ENCODE measurements at regions not wholly inside any gene's neighbourhood (a gene's known extent, or its start where the extent isn't known, plus 50 kb on each side); places are given as distances from the start of the nearest gene placed in this dataset.

- no peak for TF ChIP-seq CTCF (conservative IDR thresholded peaks at IDR 0.05; ENCODE audit: control insufficient read depth, insufficient read depth, low read depth, low read length)
- peak; percentile 50 for DNase-seq (ENCODE audit: low read depth)
- H3K4me3 ChIP-seq (ENCODE audit: control insufficient read depth, low read depth, low read length), result no peak overlapping the region
Observed at GRCh38 chr2:122960759-122961641, 1064.1 kb upstream of the CNTNAP5 start.

GRCh38 chr2:122966461-122966860 is 1058.6 kb upstream of the CNTNAP5 start:
- TF ChIP-seq CTCF (conservative IDR thresholded peaks at IDR 0.05; ENCODE audit: control insufficient read depth, insufficient read depth, low read depth, low read length), result no peak
- DNase-seq (ENCODE audit: low read depth), result no peak

GRCh38 chr2:122977580-122977979 is 1047.5 kb upstream of the CNTNAP5 start:
- TF ChIP-seq CTCF (conservative IDR thresholded peaks at IDR 0.05; ENCODE audit: control insufficient read depth, insufficient read depth, low read depth, low read length), result no peak
- H3K4me3 ChIP-seq (ENCODE audit: control insufficient read depth, low read depth, low read length), result no peak overlapping the region
- no peak for DNase-seq (ENCODE audit: low read depth)

More at GRCh38 chr2:122966461-122966860, 1058.6 kb upstream of the CNTNAP5 start:
- H3K4me3 ChIP-seq (ENCODE audit: control insufficient read depth, low read depth, low read length), result no peak overlapping the region

GRCh38 chr2:122980671-122981070 is 1044.4 kb upstream of the CNTNAP5 start:
- H3K4me3 ChIP-seq (ENCODE audit: control insufficient read depth, low read depth, low read length), result no peak overlapping the region
- no peak for TF ChIP-seq CTCF (conservative IDR thresholded peaks at IDR 0.05; ENCODE audit: control insufficient read depth, insufficient read depth, low read depth, low read length)
- peak; percentile 24 for DNase-seq (ENCODE audit: low read depth)

- no peak for TF ChIP-seq CTCF (conservative IDR thresholded peaks at IDR 0.05; ENCODE audit: control insufficient read depth, insufficient read depth, low read depth, low read length)
- H3K4me3 ChIP-seq (ENCODE audit: control insufficient read depth, low read depth, low read length), result no peak overlapping the region
- no peak for DNase-seq (ENCODE audit: low read depth)
Observed at GRCh38 chr2:122982936-122983335, 1042.2 kb upstream of the CNTNAP5 start.

- DNase-seq (ENCODE audit: low read depth), result no peak
- no peak for TF ChIP-seq CTCF (conservative IDR thresholded peaks at IDR 0.05; ENCODE audit: control insufficient read depth, insufficient read depth, low read depth, low read length)
Observed at GRCh38 chr2:122988395-122989221, 1036.5 kb upstream of the CNTNAP5 start.

More at GRCh38 chr2:122988395-122989221, 1036.5 kb upstream of the CNTNAP5 start:
- H3K4me3 ChIP-seq (ENCODE audit: control insufficient read depth, low read depth, low read length), result no peak overlapping the region

Data from fibroblast of mammary gland (primary cell).